K562 (cell line): ENCODE measurements at regions not wholly inside any gene's neighbourhood (a gene's known extent, or its start where the extent isn't known, plus 50 kb on each side); places are given as distances from the start of the nearest gene placed in this dataset.

ENCODE experiments used
- ATAC-seq: fragments of 200-7000 bp; cut with Tn5 transposase; 3 replicates; pipeline ENCODE4 v1.9.1; 2020; ENCODE audit warnings: moderate library complexity
- BruUV-seq: library from RNA; stranded (reverse); fragments of 400-500 nt; replicated peaks from 2 replicates; lab custom pipeline; 2021; lab: Mats Ljungman, UMichigan
- CTCF ChIA-PET: fragments of 300-600 bp; formaldehyde crosslinking; extraction: SDS; loops from one replicate; lab custom pipeline; 2021; ENCODE audit warnings: low intra/inter-chr PET ratio; lab: Yijun Ruan, JAX
- POLR2A ChIA-PET: fragments of 300-600, 350-650 bp; sonication (Branson Sonifier 250); formaldehyde crosslinking; extraction: SDS; loops from one replicate; lab custom pipeline; 2021; ENCODE audit warnings: antibody characterized with exemption, inconsistent platforms; lab: Yijun Ruan, JAX
- DNase-seq, 4 experiments: peaks; one replicate each; pipeline versions ENCODE4 v3.0.0 to v3.0.0-alpha.2; 2011 to 2018; ENCODE audit warnings: low spot score in 3 of 4, mixed read lengths in 3 of 4; ENCODE audit errors: extremely low read depth in 1 of 4
- FAIRE-seq: peaks from 2 replicates; lab custom pipeline; 2011; peaks lifted over from hg19 to GRCh38; lab: Jason Lieb, UNC
- H2AFZ ChIP-seq: 2 replicates; pipeline ENCODE4 v1.6.0; 2011; ENCODE audit warnings: low read depth, low read length, control low read depth, inconsistent platforms
- H3K27ac ChIP-seq: fragments of 200-600 bp; 3 replicates; pipeline ENCODE4 v1.8.0; 2011; ENCODE audit warnings: low read depth, mild to moderate bottlenecking, control low read depth, inconsistent platforms, low read length, moderate library complexity, mixed read lengths; ENCODE audit errors: extremely low read depth
- H3K27me3 ChIP-seq, 2 experiments: fragments of 300-600 bp in 1 of 2; 2 replicates in 1 of 2; 3 replicates in 1 of 2; pipeline versions ENCODE4 v1.6.0 to v1.8.0; 2011; ENCODE audit warnings: inconsistent platforms in 2 of 2, low read length in 2 of 2, mild to moderate bottlenecking in 1 of 2, mixed read lengths in 1 of 2, moderate library complexity in 1 of 2; ENCODE audit not compliant: control insufficient read depth in 2 of 2, insufficient read depth in 2 of 2
- H3K36me3 ChIP-seq: fragments of 300-600 bp; 3 replicates; pipeline ENCODE4 v1.8.0; 2011; ENCODE audit warnings: mild to moderate bottlenecking, low read length, inconsistent platforms; ENCODE audit not compliant: control insufficient read depth, insufficient read depth
- H3K4me1 ChIP-seq, 2 experiments: fragments of 200-600 bp in 1 of 2; replicated peaks in 1 of 2; 2 replicates in 1 of 2; 3 replicates in 1 of 2; pipeline versions ENCODE4 v1.5.1 to v1.8.0; 2011; ENCODE audit warnings: inconsistent platforms in 2 of 2, low read length in 2 of 2, mild to moderate bottlenecking in 1 of 2, mixed read lengths in 1 of 2, moderate library complexity in 1 of 2; ENCODE audit not compliant: control insufficient read depth in 2 of 2, insufficient read depth in 2 of 2
- H3K4me2 ChIP-seq: 2 replicates; pipeline ENCODE4 v1.6.1; 2011; ENCODE audit warnings: low read length, control low read depth, inconsistent platforms, mixed read lengths; ENCODE audit not compliant: insufficient read depth
- H3K4me3 ChIP-seq: fragments of 200-600 bp; sonication (generic), shearing (Covaris generic); 2 replicates; pipeline ENCODE4 v1.5.1; 2016; ENCODE audit warnings: control low read depth, inconsistent platforms
- H3K79me2 ChIP-seq: fragments of 200-600 bp; 3 replicates; pipeline ENCODE4 v1.8.0; 2011; ENCODE audit warnings: low read length, inconsistent platforms; ENCODE audit not compliant: control insufficient read depth, insufficient read depth
- H3K9ac ChIP-seq, 2 experiments: 2 replicates each; pipeline versions ENCODE4 v1.6.0 to v1.6.1; 2011; ENCODE audit warnings: low read depth in 2 of 2, low read length in 2 of 2, control low read depth in 1 of 2, inconsistent platforms in 1 of 2, mild to moderate bottlenecking in 1 of 2, mixed read lengths in 1 of 2; ENCODE audit not compliant: insufficient read depth in 1 of 2
- H3K9me1 ChIP-seq: one replicate; pipeline ENCODE4 v1.6.0; 2011; ENCODE audit warnings: inconsistent platforms, mild to moderate bottlenecking, low read length, moderate library complexity; ENCODE audit not compliant: control insufficient read depth, insufficient read depth
- H3K9me3 ChIP-seq: replicated peaks from 2 replicates; pipeline ENCODE4 v1.5.1; 2011; ENCODE audit warnings: low read depth, low read length, inconsistent platforms; ENCODE audit not compliant: control insufficient read depth, insufficient read depth
- H4K20me1 ChIP-seq: replicated peaks from 2 replicates; pipeline ENCODE4 v1.6.1; 2011; ENCODE audit warnings: low read length, inconsistent platforms, mixed read lengths; ENCODE audit not compliant: control insufficient read depth, insufficient read depth
- ARID2 ChIP-seq: fragments of 450-650 bp; IDR thresholded peaks from 2 replicates; pipeline ENCODE4 v1.6.1; 2017; ENCODE audit warnings: antibody characterized with exemption, mild to moderate bottlenecking
- ASH1L ChIP-seq: fragments of 450-650 bp; IDR thresholded peaks from 2 replicates; pipeline ENCODE4 v1.6.1; 2018; ENCODE audit warnings: borderline replicate concordance, mild to moderate bottlenecking, low read depth; ENCODE audit not compliant: partially characterized antibody
- CBFB ChIP-seq: sonication (generic); formaldehyde crosslinking; IDR thresholded peaks from 2 replicates; pipeline ENCODE4 v1.4.0; 2020; ENCODE audit warnings: mild to moderate bottlenecking, missing genetic modification reagents
- GABPB2 ChIP-seq: fragments of 250-450 bp; sonication (Bioruptor Pico); conservative IDR thresholded peaks from 2 replicates; pipeline ENCODE4 v1.5.1; 2021; ENCODE audit warnings: mild to moderate bottlenecking
- KDM1A ChIP-seq, 2 experiments: fragments of 450-650 bp; IDR thresholded peaks; 2 replicates each; pipeline ENCODE4 v1.6.1; 2016; ENCODE audit warnings: mild to moderate bottlenecking in 2 of 2
- MCM5 ChIP-seq: fragments of 450-650 bp; IDR thresholded peaks from 2 replicates; pipeline ENCODE4 v1.6.1; 2016; ENCODE audit warnings: low read depth
- POLR2A ChIP-seq: fragments of 450-650 bp; conservative IDR thresholded peaks from 2 replicates; pipeline ENCODE4 v1.6.1; 2016
- POLR2B ChIP-seq: fragments of 450-650 bp; IDR thresholded peaks from 2 replicates; pipeline ENCODE4 v1.6.1; 2018; ENCODE audit warnings: low read depth; ENCODE audit not compliant: partially characterized antibody
- RBM15 ChIP-seq: fragments of 200-400 bp; formaldehyde crosslinking; IDR thresholded peaks from 2 replicates; pipeline ENCODE4 v1.6.1; 2018; ENCODE audit warnings: mild to moderate bottlenecking, low read length, moderate library complexity; ENCODE audit not compliant: insufficient read depth
- SIX5 ChIP-seq, 2 experiments: IDR thresholded peaks; 2 replicates each; pipeline ENCODE4 v1.6.1; 2011; ENCODE audit warnings: low read length in 2 of 2, borderline replicate concordance in 1 of 2, low read depth in 1 of 2, mild to moderate bottlenecking in 1 of 2, moderate library complexity in 1 of 2; ENCODE audit not compliant: insufficient read depth in 1 of 2
- STAT5A ChIP-seq: IDR thresholded peaks from 2 replicates; pipeline ENCODE4 v1.6.1; 2012; ENCODE audit warnings: low read length, inconsistent platforms, borderline replicate concordance
- ZNF24 ChIP-seq: fragments of 450-650 bp; IDR thresholded peaks from 2 replicates; pipeline ENCODE4 v1.6.1; 2016
- ZNF707 ChIP-seq: fragments of 250-450 bp; sonication (Bioruptor Pico); conservative IDR thresholded peaks from 2 replicates; pipeline ENCODE4 v1.8.0; 2022; ENCODE audit warnings: inconsistent platforms, mild to moderate bottlenecking, moderate library complexity
- WGBS: fragments of 100-300 bp; shearing (Covaris generic); methylation state at CpG from one replicate; pipeline ENCODE4 v1.1.6; 2016; ENCODE audit warnings: low coverage, mixed read lengths; ENCODE audit not compliant: insufficient coverage; ENCODE audit errors: missing lambda C conversion rate; 5-methylcytosine and 5-hydroxymethylcytosine counted together
- in situ Hi-C: fragments of 300-500 bp; cut with MboI; formaldehyde crosslinking; loops from 4 replicates; pipeline ENCODE4 v1.15.0; 2018; ENCODE audit warnings: inconsistent platforms, mixed read lengths
- intact Hi-C: fragments of 100-400 bp; cut with micrococcal nuclease; formaldehyde crosslinking; loops from 2 replicates; pipeline ENCODE4 v1.14.2; 2022
- TF ChIP-seq, protein P1 (sequence below): sonication (generic); formaldehyde crosslinking; IDR thresholded peaks from 2 replicates; pipeline ENCODE4 v1.9.0; 2022; ENCODE audit warnings: mild to moderate bottlenecking, missing genetic modification reagents
- TF ChIP-seq, protein P2 (sequence below): fragments of 200-400 bp; formaldehyde crosslinking; IDR thresholded peaks from 2 replicates; pipeline ENCODE4 v1.6.1; 2017; ENCODE audit warnings: mild to moderate bottlenecking, low read depth, low read length, moderate library complexity

DNA sequence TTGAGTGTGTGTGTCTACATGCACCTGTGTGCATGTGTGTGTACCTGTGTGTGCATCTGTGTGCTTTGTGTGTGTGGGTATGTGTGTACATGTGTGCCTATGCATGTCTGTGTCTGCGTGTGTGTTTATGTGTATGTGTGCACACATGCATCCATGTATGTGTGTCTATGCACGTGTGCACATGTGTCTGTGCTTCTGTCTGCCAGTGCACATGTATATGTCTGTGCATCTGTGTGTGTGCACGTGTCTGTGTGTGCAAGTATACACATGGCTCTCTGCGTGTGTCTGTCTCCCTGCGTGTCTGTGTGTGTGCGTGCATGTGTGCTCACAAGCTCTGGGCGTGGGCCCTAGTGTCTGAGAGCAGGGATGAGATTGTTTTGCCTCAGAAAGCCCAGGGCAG lies 85.3 kb upstream of the SEC14L1 start:
- no peak for FAIRE-seq
- peaks cover 12% of the 10 kb centered on the region; the same call in 1 of the 2 replicates for H4K20me1 ChIP-seq
- no peaks in the 10 kb centered on the region for H3K9me3 ChIP-seq
- POLR2A ChIA-PET: interaction anchor here (1.2 kb wide), 1 partner anchor 195 kb away, joined by 4 read pairs; no protein-coding TSS in a partner anchor
- no peak overlapping the region for H2AFZ ChIP-seq
- no peaks in the 10 kb centered on the region for H3K36me3 ChIP-seq
- in situ Hi-C loops: no loop called here
- no peaks in the 10 kb centered on the region for H3K9me1 ChIP-seq
- no peaks in the 10 kb centered on the region for H3K79me2 ChIP-seq
- H3K4me1 ChIP-seq: peaks cover 0 to 17% of the 10 kb centered on the region in 2 experiments; a peak in 2 of 5 replicates
- no peak for DNase-seq
- CTCF ChIA-PET: interaction anchor here (0.6 to 1.5 kb wide), 2 partner anchors 187 to 264 kb away, joined by 4 to 8 read pairs; partner anchors contain the start of gene MGAT5B
- H3K27me3 ChIP-seq: peaks cover 44 to 75% of the 10 kb centered on the region in 2 experiments
- H3K27ac ChIP-seq: no peak overlapping the region
- intact Hi-C loops: no loop called here
- BruUV-seq: no TSS peak
- H3K4me3 ChIP-seq: no peak overlapping the region
- TF ChIP-seq CBFB (CRISPR knock-in tag) (0 out of 2 replicates have a peak, but pooled peaks have one; percentile 45), POLR2A (no peak), KDM1A (IDR thresholded peaks at IDR 0.05) (peak in 1 of 2 experiments; percentile 81; a peak in 1 of 4 replicates)
- TF ChIP-seq, protein P1, sequence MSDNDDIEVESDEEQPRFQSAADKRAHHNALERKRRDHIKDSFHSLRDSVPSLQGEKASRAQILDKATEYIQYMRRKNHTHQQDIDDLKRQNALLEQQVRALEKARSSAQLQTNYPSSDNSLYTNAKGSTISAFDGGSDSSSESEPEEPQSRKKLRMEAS (CRISPR knock-in tag): peak; percentile 22; the same call in 1 of the 2 replicates
- 3% methylated on average over 7 of the region's 7 CpGs for WGBS
- H3K4me2 ChIP-seq: no peak overlapping the region
- H3K9ac ChIP-seq: no peak overlapping the region; a peak in 1 of 4 replicates
- ATAC-seq: no peak

DNA sequence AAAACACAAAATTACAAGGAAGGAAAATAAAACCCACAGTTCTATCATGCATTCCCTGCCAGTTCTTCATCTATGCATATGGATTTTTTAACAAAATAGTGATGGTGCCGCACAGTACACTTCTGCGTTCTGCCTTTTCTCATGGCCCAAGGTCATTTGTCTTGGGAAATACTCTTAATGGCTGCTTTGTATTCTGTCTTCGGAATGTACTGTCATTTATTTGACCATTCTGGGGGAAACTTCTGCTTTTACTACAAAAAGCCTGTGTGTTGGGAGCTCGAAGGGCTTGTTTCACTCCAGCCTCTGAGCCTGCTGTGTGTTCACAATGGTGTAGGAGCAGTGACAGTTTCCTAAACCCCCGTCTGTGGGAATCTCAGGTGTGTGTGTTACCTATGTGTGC lies 82.8 kb upstream of the SEC14L1 start:
- ATAC-seq: no peak
- no peaks in the 10 kb centered on the region for H3K9me3 ChIP-seq
- H3K79me2 ChIP-seq: no peaks in the 10 kb centered on the region
- H3K27ac ChIP-seq: no peak overlapping the region
- intact Hi-C loops: no loop called here
- H3K4me2 ChIP-seq: no peak overlapping the region
- no peak for DNase-seq
- ChIA-PET POLR2A (interaction anchor here (1.2 kb wide), 1 partner anchor 17 kb away, joined by 3 read pairs; no protein-coding TSS in a partner anchor), CTCF (interaction anchor here (0.6 kb wide), 1 partner anchor 192 kb away, joined by 3 read pairs; no protein-coding TSS in a partner anchor)
- no peak overlapping the region for H2AFZ ChIP-seq
- H4K20me1 ChIP-seq: 0 out of 2 replicates have a peak, but pooled peaks cover 8% of the 10 kb centered on the region
- H3K9ac ChIP-seq: no peak overlapping the region
- no peaks in the 10 kb centered on the region for H3K36me3 ChIP-seq
- peaks cover 0 to 17% of the 10 kb centered on the region in 2 experiments; a peak in 2 of 5 replicates for H3K4me1 ChIP-seq
- no TSS peak for BruUV-seq
- peaks cover 30 to 68% of the 10 kb centered on the region in 2 experiments for H3K27me3 ChIP-seq
- WGBS: 11% methylated on average over 5 of the region's 5 CpGs
- in situ Hi-C loops: no loop called here
- H3K9me1 ChIP-seq: no peaks in the 10 kb centered on the region
- no peak overlapping the region for H3K4me3 ChIP-seq
- no peak for FAIRE-seq
- no peak for TF ChIP-seq POLR2B
- no peak for TF ChIP-seq ZNF707 (CRISPR knock-in tag)
- TF ChIP-seq ZNF24: no peak
- TF ChIP-seq MCM5: no peak
- no peak for TF ChIP-seq RBM15
- TF ChIP-seq GABPB2 (CRISPR knock-in tag): no peak
- TF ChIP-seq SIX5 (IDR thresholded peaks at IDR 0.05; ENCODE audit: borderline replicate concordance in 1 of 2, insufficient read depth in 1 of 2, low read depth in 1 of 2, low read length in 2 of 2): no peak
- TF ChIP-seq ARID2: no peak
- TF ChIP-seq STAT5A: no peak
- TF ChIP-seq, protein P2, sequence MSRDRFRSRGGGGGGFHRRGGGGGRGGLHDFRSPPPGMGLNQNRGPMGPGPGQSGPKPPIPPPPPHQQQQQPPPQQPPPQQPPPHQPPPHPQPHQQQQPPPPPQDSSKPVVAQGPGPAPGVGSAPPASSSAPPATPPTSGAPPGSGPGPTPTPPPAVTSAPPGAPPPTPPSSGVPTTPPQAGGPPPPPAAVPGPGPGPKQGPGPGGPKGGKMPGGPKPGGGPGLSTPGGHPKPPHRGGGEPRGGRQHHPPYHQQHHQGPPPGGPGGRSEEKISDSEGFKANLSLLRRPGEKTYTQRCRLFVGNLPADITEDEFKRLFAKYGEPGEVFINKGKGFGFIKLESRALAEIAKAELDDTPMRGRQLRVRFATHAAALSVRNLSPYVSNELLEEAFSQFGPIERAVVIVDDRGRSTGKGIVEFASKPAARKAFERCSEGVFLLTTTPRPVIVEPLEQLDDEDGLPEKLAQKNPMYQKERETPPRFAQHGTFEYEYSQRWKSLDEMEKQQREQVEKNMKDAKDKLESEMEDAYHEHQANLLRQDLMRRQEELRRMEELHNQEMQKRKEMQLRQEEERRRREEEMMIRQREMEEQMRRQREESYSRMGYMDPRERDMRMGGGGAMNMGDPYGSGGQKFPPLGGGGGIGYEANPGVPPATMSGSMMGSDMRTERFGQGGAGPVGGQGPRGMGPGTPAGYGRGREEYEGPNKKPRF: no peak
- no peak for TF ChIP-seq ASH1L
